HEK293 (cell line): ENCODE measurements at regions not wholly inside any gene's neighbourhood (a gene's known extent, or its start where the extent isn't known, plus 50 kb on each side); places are given as distances from the start of the nearest gene placed in this dataset.
A peak's percentile ranks its signal among the peaks of the same experiment; 100 is the strongest.

Source experiments
- CTCF ChIA-PET: fragments of 350-600 bp; formaldehyde crosslinking; extraction: SDS; loops from one replicate; lab custom pipeline; 2021; ENCODE audit warnings: antibody characterized with exemption; lab: Yijun Ruan, JAX
- POLR2A ChIA-PET: fragments of 300-600 bp; formaldehyde crosslinking; extraction: SDS; loops from one replicate; lab custom pipeline; 2020; ENCODE audit warnings: antibody characterized with exemption, inconsistent platforms; lab: Yijun Ruan, JAX
- H3K27ac ChIP-seq: fragments of 200-500 bp; sonication (Bioruptor generic); 2 replicates; pipeline ENCODE4 v1.5.1; 2014; ENCODE audit warnings: low read depth, low read length, control low read depth, inconsistent platforms; ENCODE audit errors: extremely low read depth
- H3K36me3 ChIP-seq, 2 experiments: fragments of 200-500 bp in 1 of 2; sonication (Bioruptor generic) in 1 of 2; 1 replicate in 1 of 2; 2 replicates in 1 of 2; pipeline ENCODE4 v1.5.1; 2014 to 2017; ENCODE audit warnings: inconsistent platforms in 2 of 2, low read length in 2 of 2; ENCODE audit not compliant: control insufficient read depth in 2 of 2, insufficient read depth in 1 of 2
- H3K4me1 ChIP-seq: fragments of 200-500 bp; sonication (Bioruptor generic); 2 replicates; pipeline ENCODE4 v1.5.1; 2014; ENCODE audit warnings: mild to moderate bottlenecking, low read length, inconsistent platforms; ENCODE audit not compliant: control insufficient read depth, insufficient read depth
- H3K4me3 ChIP-seq: 2 replicates; pipeline ENCODE4 v1.5.1; 2011; ENCODE audit warnings: low read depth, mild to moderate bottlenecking, control low read depth, low read length, moderate library complexity
- H3K9me3 ChIP-seq: fragments of 200-500 bp; sonication (Bioruptor generic); 2 replicates; pipeline ENCODE4 v1.5.1; 2014; ENCODE audit warnings: low read depth, low read length, inconsistent platforms; ENCODE audit not compliant: control insufficient read depth, insufficient read depth
- BCL11A ChIP-seq: fragments of 450-650 bp; formaldehyde crosslinking; IDR thresholded peaks from 2 replicates; pipeline ENCODE4 v1.5.1; 2016; ENCODE audit warnings: low read depth, missing biosample characterization, missing genetic modification characterization
- SALL2 ChIP-seq: fragments of 450-650 bp; formaldehyde crosslinking; IDR thresholded peaks from 2 replicates; pipeline ENCODE4 v1.5.0; 2017; ENCODE audit warnings: missing biosample characterization, mild to moderate bottlenecking, missing genetic modification characterization, borderline replicate concordance
- YY2 ChIP-seq: fragments of 450-650 bp; formaldehyde crosslinking; IDR thresholded peaks from 2 replicates; pipeline ENCODE4 v1.5.1; 2016; ENCODE audit warnings: missing biosample characterization, missing genetic modification characterization
- ZNF133 ChIP-seq: fragments of 450-650 bp; formaldehyde crosslinking; IDR thresholded peaks from 2 replicates; pipeline ENCODE4 v1.5.1; 2016; ENCODE audit warnings: missing biosample characterization, missing genetic modification characterization
- ZNF138 ChIP-seq: fragments of 450-650 bp; formaldehyde crosslinking; IDR thresholded peaks from 2 replicates; pipeline ENCODE4 v1.5.1; 2016; ENCODE audit warnings: missing biosample characterization, missing genetic modification characterization, borderline replicate concordance
- ZNF19 ChIP-seq: fragments of 450-650 bp; formaldehyde crosslinking; IDR thresholded peaks from 2 replicates; pipeline ENCODE4; 2016; ENCODE audit warnings: missing biosample characterization, missing genetic modification characterization, low read depth
- ZNF2 ChIP-seq: fragments of 450-650 bp; formaldehyde crosslinking; IDR thresholded peaks from 2 replicates; pipeline ENCODE4 v1.5.1; 2016; ENCODE audit warnings: missing biosample characterization, missing genetic modification characterization
- ZNF548 ChIP-seq: fragments of 450-650 bp; formaldehyde crosslinking; IDR thresholded peaks from 2 replicates; pipeline ENCODE4 v1.5.1; 2016; ENCODE audit warnings: missing biosample characterization, missing genetic modification characterization
- ZNF571 ChIP-seq: fragments of 450-650 bp; formaldehyde crosslinking; IDR thresholded peaks from 2 replicates; pipeline ENCODE4 v1.5.0; 2017; ENCODE audit warnings: missing biosample characterization, missing genetic modification characterization
- ZNF585B ChIP-seq: fragments of 450-650 bp; formaldehyde crosslinking; IDR thresholded peaks from 2 replicates; pipeline ENCODE4 v1.5.1; 2016; ENCODE audit warnings: missing biosample characterization, missing genetic modification characterization
- ZNF654 ChIP-seq: fragments of 450-650 bp; formaldehyde crosslinking; IDR thresholded peaks from 2 replicates; pipeline ENCODE4 v1.5.1; 2016; ENCODE audit warnings: low read depth, missing biosample characterization, missing genetic modification characterization
- ZNF830 ChIP-seq: fragments of 450-650 bp; IDR thresholded peaks from 2 replicates; pipeline ENCODE4 v1.5.0; 2018; ENCODE audit warnings: missing biosample characterization, missing genetic modification characterization, low read depth, mild to moderate bottlenecking, moderate library complexity
- ZNF843 ChIP-seq: fragments of 450-650 bp; formaldehyde crosslinking; IDR thresholded peaks from 2 replicates; pipeline ENCODE4 v1.5.1; 2016; ENCODE audit warnings: missing biosample characterization, missing genetic modification characterization
- TF ChIP-seq, protein P1 (sequence below): fragments of 450-650 bp; formaldehyde crosslinking; IDR thresholded peaks from 2 replicates; pipeline ENCODE4 v1.5.1; 2016; ENCODE audit warnings: missing biosample characterization, missing genetic modification characterization, low read depth
- TF ChIP-seq, protein P2 (sequence below): fragments of 450-650 bp; formaldehyde crosslinking; IDR thresholded peaks from 2 replicates; pipeline ENCODE4 v1.5.1; 2017; ENCODE audit warnings: missing biosample characterization, missing genetic modification characterization
- TF ChIP-seq, protein P3 (sequence below): fragments of 450-650 bp; IDR thresholded peaks from 2 replicates; pipeline ENCODE4 v1.5.1; 2018; ENCODE audit warnings: missing biosample characterization, mild to moderate bottlenecking, missing genetic modification characterization
- TF ChIP-seq, protein P4 (sequence below): fragments of 450-650 bp; formaldehyde crosslinking; IDR thresholded peaks from 2 replicates; pipeline ENCODE4 v1.5.1; 2016; ENCODE audit warnings: missing biosample characterization, missing genetic modification characterization
- TF ChIP-seq, protein P5 (sequence below): fragments of 450-650 bp; IDR thresholded peaks from 2 replicates; pipeline ENCODE4 v1.5.1; 2018; ENCODE audit warnings: missing biosample characterization, missing genetic modification characterization

DNA sequence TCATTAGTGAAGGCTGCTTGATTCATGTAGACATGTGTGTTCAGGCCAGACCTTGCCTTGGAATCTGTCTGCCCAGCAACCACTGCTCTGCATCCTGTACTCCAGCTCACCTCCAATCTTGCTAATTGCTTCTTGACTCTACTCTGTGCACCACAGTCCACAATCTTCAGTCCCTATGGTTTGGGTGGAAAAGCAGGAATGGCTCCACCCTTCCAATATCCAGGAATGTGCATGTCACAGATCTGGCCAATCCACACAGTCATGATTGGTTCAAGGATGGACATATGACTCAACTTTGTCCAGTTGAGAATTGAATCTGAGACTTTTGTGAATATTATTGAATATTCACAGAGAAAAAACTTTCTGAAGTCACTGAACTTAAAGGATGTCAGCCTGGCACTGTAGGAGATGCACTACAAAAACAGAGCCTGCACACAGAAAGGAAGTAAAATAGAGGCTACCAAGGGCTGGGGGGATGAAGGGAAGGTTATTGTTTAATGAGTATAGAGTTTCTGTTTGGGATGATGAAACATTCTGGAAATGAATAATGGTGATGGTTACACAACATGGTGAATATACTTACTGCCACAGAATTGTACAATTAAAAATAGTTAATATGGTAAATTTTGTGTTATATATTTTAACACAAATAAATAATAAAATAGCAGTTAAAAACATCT, 161.3 kb upstream of the USP38 start (continued):
- TF ChIP-seq, protein P1, sequence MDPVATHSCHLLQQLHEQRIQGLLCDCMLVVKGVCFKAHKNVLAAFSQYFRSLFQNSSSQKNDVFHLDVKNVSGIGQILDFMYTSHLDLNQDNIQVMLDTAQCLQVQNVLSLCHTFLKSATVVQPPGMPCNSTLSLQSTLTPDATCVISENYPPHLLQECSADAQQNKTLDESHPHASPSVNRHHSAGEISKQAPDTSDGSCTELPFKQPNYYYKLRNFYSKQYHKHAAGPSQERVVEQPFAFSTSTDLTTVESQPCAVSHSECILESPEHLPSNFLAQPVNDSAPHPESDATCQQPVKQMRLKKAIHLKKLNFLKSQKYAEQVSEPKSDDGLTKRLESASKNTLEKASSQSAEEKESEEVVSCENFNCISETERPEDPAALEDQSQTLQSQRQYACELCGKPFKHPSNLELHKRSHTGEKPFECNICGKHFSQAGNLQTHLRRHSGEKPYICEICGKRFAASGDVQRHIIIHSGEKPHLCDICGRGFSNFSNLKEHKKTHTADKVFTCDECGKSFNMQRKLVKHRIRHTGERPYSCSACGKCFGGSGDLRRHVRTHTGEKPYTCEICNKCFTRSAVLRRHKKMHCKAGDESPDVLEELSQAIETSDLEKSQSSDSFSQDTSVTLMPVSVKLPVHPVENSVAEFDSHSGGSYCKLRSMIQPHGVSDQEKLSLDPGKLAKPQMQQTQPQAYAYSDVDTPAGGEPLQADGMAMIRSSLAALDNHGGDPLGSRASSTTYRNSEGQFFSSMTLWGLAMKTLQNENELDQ (tag by site-specific recombination) = no peak
- TF ChIP-seq ZNF585B (tag by site-specific recombination) = no peak
- TF ChIP-seq, protein P2, sequence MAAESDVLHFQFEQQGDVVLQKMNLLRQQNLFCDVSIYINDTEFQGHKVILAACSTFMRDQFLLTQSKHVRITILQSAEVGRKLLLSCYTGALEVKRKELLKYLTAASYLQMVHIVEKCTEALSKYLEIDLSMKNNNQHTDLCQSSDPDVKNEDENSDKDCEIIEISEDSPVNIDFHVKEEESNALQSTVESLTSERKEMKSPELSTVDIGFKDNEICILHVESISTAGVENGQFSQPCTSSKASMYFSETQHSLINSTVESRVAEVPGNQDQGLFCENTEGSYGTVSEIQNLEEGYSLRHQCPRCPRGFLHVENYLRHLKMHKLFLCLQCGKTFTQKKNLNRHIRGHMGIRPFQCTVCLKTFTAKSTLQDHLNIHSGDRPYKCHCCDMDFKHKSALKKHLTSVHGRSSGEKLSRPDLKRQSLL (tag by site-specific recombination) = no peak

DNA sequence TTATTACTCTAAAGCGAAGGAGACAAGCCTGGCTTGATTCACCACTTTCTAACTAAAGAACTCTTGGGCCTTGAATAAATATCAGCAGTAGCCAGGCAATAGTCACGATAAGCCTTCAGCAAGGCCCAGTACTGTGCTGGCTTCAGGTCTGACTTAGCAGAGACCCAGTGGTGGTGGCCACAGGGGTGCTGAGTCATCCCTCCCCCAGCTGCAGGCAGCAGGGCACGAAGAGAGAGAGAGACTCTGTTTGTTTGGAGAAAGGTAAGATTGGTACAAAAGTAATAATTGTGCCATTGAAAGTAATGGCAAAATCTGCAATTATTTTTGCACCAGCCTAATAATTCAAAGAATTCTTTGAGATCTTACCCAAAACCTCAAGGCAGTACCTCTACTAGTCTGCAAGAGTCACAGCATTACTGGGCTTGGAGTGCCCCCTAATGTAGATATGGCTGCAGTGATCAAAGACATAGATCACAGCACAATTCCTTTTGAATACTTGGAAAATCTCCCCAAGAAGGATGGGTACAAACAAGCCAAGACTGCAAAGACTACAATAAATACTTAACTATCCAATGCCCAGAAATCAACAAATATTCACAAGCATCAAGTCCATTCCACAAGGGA, 159.5 kb upstream of the USP38 start:
- no peak for TF ChIP-seq ZNF843 (tag by site-specific recombination)
- peak; percentile 50 for TF ChIP-seq ZNF654 (tag by site-specific recombination)
- H3K4me1 ChIP-seq = no peaks in the 10 kb centered on the region
- ChIA-PET CTCF (interaction anchor here (0.7 to 1.1 kb wide), 3 partner anchors 142 to 1680 kb away, joined by 3 read pairs; no protein-coding TSS in a partner anchor), POLR2A (no interaction called here)
- no peaks in the 10 kb centered on the region for H3K36me3 ChIP-seq
- H3K4me3 ChIP-seq = no peak overlapping the region
- H3K27ac ChIP-seq = no peak overlapping the region
- no peaks in the 10 kb centered on the region for H3K9me3 ChIP-seq

DNA sequence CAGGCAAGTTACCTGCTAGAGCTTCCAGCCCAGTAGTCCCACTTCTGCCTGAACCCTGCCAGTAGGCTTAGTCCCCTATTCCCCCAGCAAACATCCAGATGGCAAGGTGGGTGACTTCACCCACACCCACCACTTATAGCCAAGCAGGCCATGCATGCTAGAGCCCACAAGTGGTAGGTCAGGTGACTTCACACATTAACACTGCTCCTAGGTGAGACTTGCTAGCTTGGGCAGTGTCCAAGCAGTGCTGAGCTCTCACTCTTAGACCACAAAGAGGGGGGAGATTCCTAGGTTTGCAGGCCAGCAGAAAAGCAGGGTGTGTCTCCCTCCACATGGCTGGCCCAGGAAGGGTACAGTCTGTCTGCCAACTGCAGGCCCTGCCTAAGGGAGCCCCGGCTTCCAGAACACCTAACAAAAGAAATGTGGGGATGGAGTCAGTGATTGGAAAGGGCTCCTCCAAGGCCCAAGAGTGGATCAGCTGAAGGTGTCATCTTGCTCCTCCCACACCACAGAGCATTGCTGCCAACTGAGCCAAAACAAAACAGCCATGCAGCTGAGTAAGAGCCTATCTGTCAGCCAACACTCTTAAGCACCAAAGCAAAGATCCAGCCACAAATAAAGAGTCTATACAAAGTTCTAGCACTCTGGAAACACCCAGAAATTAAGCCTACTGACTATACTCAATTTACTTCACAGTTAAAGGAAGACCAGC, 158.1 kb upstream of the USP38 start:
- H3K9me3 ChIP-seq = no peaks in the 10 kb centered on the region
- TF ChIP-seq, protein P3, sequence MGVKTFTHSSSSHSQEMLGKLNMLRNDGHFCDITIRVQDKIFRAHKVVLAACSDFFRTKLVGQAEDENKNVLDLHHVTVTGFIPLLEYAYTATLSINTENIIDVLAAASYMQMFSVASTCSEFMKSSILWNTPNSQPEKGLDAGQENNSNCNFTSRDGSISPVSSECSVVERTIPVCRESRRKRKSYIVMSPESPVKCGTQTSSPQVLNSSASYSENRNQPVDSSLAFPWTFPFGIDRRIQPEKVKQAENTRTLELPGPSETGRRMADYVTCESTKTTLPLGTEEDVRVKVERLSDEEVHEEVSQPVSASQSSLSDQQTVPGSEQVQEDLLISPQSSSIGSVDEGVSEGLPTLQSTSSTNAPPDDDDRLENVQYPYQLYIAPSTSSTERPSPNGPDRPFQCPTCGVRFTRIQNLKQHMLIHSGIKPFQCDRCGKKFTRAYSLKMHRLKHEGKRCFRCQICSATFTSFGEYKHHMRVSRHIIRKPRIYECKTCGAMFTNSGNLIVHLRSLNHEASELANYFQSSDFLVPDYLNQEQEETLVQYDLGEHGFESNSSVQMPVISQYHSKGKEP = no peak
- TF ChIP-seq, protein P4, sequence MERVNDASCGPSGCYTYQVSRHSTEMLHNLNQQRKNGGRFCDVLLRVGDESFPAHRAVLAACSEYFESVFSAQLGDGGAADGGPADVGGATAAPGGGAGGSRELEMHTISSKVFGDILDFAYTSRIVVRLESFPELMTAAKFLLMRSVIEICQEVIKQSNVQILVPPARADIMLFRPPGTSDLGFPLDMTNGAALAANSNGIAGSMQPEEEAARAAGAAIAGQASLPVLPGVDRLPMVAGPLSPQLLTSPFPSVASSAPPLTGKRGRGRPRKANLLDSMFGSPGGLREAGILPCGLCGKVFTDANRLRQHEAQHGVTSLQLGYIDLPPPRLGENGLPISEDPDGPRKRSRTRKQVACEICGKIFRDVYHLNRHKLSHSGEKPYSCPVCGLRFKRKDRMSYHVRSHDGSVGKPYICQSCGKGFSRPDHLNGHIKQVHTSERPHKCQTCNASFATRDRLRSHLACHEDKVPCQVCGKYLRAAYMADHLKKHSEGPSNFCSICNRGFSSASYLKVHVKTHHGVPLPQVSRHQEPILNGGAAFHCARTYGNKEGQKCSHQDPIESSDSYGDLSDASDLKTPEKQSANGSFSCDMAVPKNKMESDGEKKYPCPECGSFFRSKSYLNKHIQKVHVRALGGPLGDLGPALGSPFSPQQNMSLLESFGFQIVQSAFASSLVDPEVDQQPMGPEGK (tag by site-specific recombination) = no peak
- TF ChIP-seq ZNF571 (tag by site-specific recombination) = no peak
- TF ChIP-seq ZNF138 (tag by site-specific recombination) = no peak
- TF ChIP-seq ZNF548 (tag by site-specific recombination) = no peak
- TF ChIP-seq YY2 (tag by site-specific recombination) = no peak
- TF ChIP-seq ZNF133 (tag by site-specific recombination) = no peak
- no peak for TF ChIP-seq ZNF19 (tag by site-specific recombination)
- no peak for TF ChIP-seq ZNF830 (tag by site-specific recombination)
- TF ChIP-seq BCL11A (tag by site-specific recombination) = no peak
- TF ChIP-seq, protein P5, sequence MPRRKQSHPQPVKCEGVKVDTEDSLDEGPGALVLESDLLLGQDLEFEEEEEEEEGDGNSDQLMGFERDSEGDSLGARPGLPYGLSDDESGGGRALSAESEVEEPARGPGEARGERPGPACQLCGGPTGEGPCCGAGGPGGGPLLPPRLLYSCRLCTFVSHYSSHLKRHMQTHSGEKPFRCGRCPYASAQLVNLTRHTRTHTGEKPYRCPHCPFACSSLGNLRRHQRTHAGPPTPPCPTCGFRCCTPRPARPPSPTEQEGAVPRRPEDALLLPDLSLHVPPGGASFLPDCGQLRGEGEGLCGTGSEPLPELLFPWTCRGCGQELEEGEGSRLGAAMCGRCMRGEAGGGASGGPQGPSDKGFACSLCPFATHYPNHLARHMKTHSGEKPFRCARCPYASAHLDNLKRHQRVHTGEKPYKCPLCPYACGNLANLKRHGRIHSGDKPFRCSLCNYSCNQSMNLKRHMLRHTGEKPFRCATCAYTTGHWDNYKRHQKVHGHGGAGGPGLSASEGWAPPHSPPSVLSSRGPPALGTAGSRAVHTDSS (tag by site-specific recombination) = no peak
- no peak for TF ChIP-seq ZNF2
- TF ChIP-seq SALL2 (tag by site-specific recombination) = no peak
- H3K4me1 ChIP-seq = no peaks in the 10 kb centered on the region
- no peaks in the 10 kb centered on the region for H3K36me3 ChIP-seq
- H3K4me3 ChIP-seq = no peak overlapping the region
- no peak overlapping the region for H3K27ac ChIP-seq
- ChIA-PET POLR2A (no interaction called here), CTCF (interaction anchor here (0.8 kb wide), 1 partner anchor 43 kb away, joined by 4 read pairs; no protein-coding TSS in a partner anchor)
